Left lung (tissue), 4 donors: ENCODE measurements at regions not wholly inside any gene's neighbourhood (a gene's known extent, or its start where the extent isn't known, plus 50 kb on each side); places are given as distances from the start of the nearest gene placed in this dataset.
A peak's percentile ranks its signal among the peaks of the same experiment; 100 is the strongest.

Source experiments
- ATAC-seq: fragments of 200-7000 bp; cut with Tn5 transposase; one replicate; pipeline ENCODE4 v1.9.1; 2020; ENCODE audit warnings: moderate library complexity
- DNase-seq, 4 donors: peaks; one replicate each; pipeline ENCODE4 v3.0.0-alpha.2; 2013 to 2020
- H3K27ac ChIP-seq, 2 donors: fragments of 200-600 bp; sonication (generic) in 1 of 2; one replicate each; pipeline versions ENCODE4 v1.5.0 to v1.8.0; 2020 to 2021
- H3K27me3 ChIP-seq, 2 donors: fragments of 200-600 bp; sonication (generic) in 1 of 2; one replicate each; pipeline versions ENCODE4 v1.5.0 to v1.8.0; 2020 to 2021
- H3K36me3 ChIP-seq, 2 donors: fragments of 200-600 bp; sonication (generic) in 1 of 2; one replicate each; pipeline versions ENCODE4 v1.5.0 to v1.8.0; 2020 to 2021
- H3K4me1 ChIP-seq, 2 donors: fragments of 200-600 bp; one replicate each; pipeline ENCODE4 v1.8.0; 2021
- H3K4me3 ChIP-seq, 2 donors: fragments of 200-600 bp; sonication (generic) in 1 of 2; one replicate each; pipeline versions ENCODE4 v1.5.0 to v1.8.0; 2020 to 2021; ENCODE audit warnings: mild to moderate bottlenecking in 1 of 2
- H3K9me3 ChIP-seq, 2 donors: fragments of 200-600 bp; sonication (generic) in 1 of 2; one replicate each; pipeline versions ENCODE4 v1.5.0 to v1.8.0; 2020 to 2021
- CTCF ChIP-seq, 2 donors: fragments of 200-600 bp; sonication (generic) in 1 of 2; IDR thresholded peaks; one replicate each; pipeline versions ENCODE4 v1.5.0 to v1.8.0; 2021; ENCODE audit warnings: antibody characterized with exemption in 2 of 2
- intact Hi-C, 2 donors: fragments of 100-400 bp; cut with DNase I; formaldehyde crosslinking; loops; one replicate each; pipeline versions ENCODE4 v1.11.2 to v1.14.2; 2022
- donor health status: DM: no; HTN: yes; CAD: no.
- donor health status: DM: no; HTN: no; CAD: no.

- intact Hi-C loops: no loop called here
- H3K27me3 ChIP-seq: no peaks in the 10 kb centered on the region
- H3K27ac ChIP-seq: no peak overlapping the region
- no peaks in the 10 kb centered on the region for H3K9me3 ChIP-seq
- no peak for DNase-seq
- no peak for TF ChIP-seq CTCF (IDR thresholded peaks at IDR 0.05)
- H3K4me1 ChIP-seq: no peaks in the 10 kb centered on the region
- no peaks in the 10 kb centered on the region for H3K36me3 ChIP-seq
- no peak for ATAC-seq
- H3K4me3 ChIP-seq: no peak overlapping the region
These were observed 165.9 kb upstream of the SETBP1 start for GRCh38 chr18:44514766-44515165.

GRCh38 chr18:44516450-44516849 lies 164.2 kb upstream of the SETBP1 start:
- ATAC-seq (no peak), DNase-seq (peak in 2 of 4 donors; percentile 30 to 36)
- H3K27ac ChIP-seq: no peak overlapping the region
- no peak for TF ChIP-seq CTCF (IDR thresholded peaks at IDR 0.05)
- H3K36me3 ChIP-seq: no peaks in the 10 kb centered on the region
- H3K9me3 ChIP-seq: no peaks in the 10 kb centered on the region
- no peaks in the 10 kb centered on the region for H3K27me3 ChIP-seq
- no peak overlapping the region for H3K4me3 ChIP-seq
- H3K4me1 ChIP-seq: no peaks in the 10 kb centered on the region
- intact Hi-C loops: no loop called here

GRCh38 chr18:44517136-44517535 lies 163.6 kb upstream of the SETBP1 start:
- H3K4me3 ChIP-seq: no peak overlapping the region
- ATAC-seq (no peak), DNase-seq (no peak)
- intact Hi-C loops: no loop called here
- H3K27me3 ChIP-seq: no peaks in the 10 kb centered on the region
- no peak overlapping the region for H3K27ac ChIP-seq
- H3K4me1 ChIP-seq: no peaks in the 10 kb centered on the region
- H3K36me3 ChIP-seq: no peaks in the 10 kb centered on the region
- no peak for TF ChIP-seq CTCF (IDR thresholded peaks at IDR 0.05)
- H3K9me3 ChIP-seq: no peaks in the 10 kb centered on the region

- no peak for ATAC-seq
- intact Hi-C loops: no loop called here
- Histone ChIP-seq H3K27ac (no peak overlapping the region), H3K4me1 (no peaks in the 10 kb centered on the region), H3K9me3 (no peaks in the 10 kb centered on the region), H3K27me3 (no peaks in the 10 kb centered on the region), H3K4me3 (no peak overlapping the region), H3K36me3 (no peaks in the 10 kb centered on the region)
- DNase-seq: no peak
- no peak for TF ChIP-seq CTCF (IDR thresholded peaks at IDR 0.05)
These were observed 162.5 kb upstream of the SETBP1 start for GRCh38 chr18:44518091-44518615.

- DNase-seq: no peak
- H3K36me3 ChIP-seq: no peaks in the 10 kb centered on the region
- no peak overlapping the region for H3K4me3 ChIP-seq
- TF ChIP-seq CTCF (IDR thresholded peaks at IDR 0.05): no peak
- ATAC-seq: no peak
- H3K27me3 ChIP-seq: no peaks in the 10 kb centered on the region
- H3K4me1 ChIP-seq: no peaks in the 10 kb centered on the region
- H3K27ac ChIP-seq: no peak overlapping the region
- intact Hi-C loops: no loop called here
- H3K9me3 ChIP-seq: no peaks in the 10 kb centered on the region
These were observed 162.0 kb upstream of the SETBP1 start for GRCh38 chr18:44518666-44519065.
